ENCODE measurements at regions not wholly inside any gene's neighbourhood (a gene's known extent, or its start where the extent isn't known, plus 50 kb on each side); places are given as distances from the start of the nearest gene placed in this dataset.

GRCh38 chr3:194806991-194807630, 121.4 kb downstream of the FAM43A start:
- no peak overlapping the region for H3K27ac ChIP-seq
- H3K4me3 ChIP-seq, result no peak overlapping the region
- H3K4me1 ChIP-seq (replicated peaks), result no peaks in the 10 kb centered on the region
- no peak for DNase-seq (ENCODE audit: low spot score)
- no peaks in the 10 kb centered on the region for H3K27me3 ChIP-seq (replicated peaks; ENCODE audit: insufficient read depth)
- WGBS, result 85% methylated on average over 10 of the region's 10 CpGs
- TF ChIP-seq POLR2AphosphoS5 (IDR thresholded peaks at IDR 0.05) (no peak), CTCF (IDR thresholded peaks at IDR 0.05) (no peak), POLR2A (IDR thresholded peaks at IDR 0.05) (no peak)
- intact Hi-C loops (cut with DNase I), result no loop called here
- no peaks in the 10 kb centered on the region for H3K36me3 ChIP-seq
- no peaks in the 10 kb centered on the region for H3K9me3 ChIP-seq

GRCh38 chr3:194808640-194809097, 123.0 kb downstream of the FAM43A start:
- 89% methylated on average over 3 of the region's 3 CpGs for WGBS
- Histone ChIP-seq H3K4me3 (no peak overlapping the region), H3K36me3 (no peaks in the 10 kb centered on the region), H3K4me1 (replicated peaks) (no peaks in the 10 kb centered on the region), H3K9me3 (no peaks in the 10 kb centered on the region), H3K27me3 (replicated peaks; ENCODE audit: insufficient read depth) (no peaks in the 10 kb centered on the region), H3K27ac (no peak overlapping the region)
- intact Hi-C loops (cut with DNase I), result no loop called here
- no peak for DNase-seq (ENCODE audit: low spot score)
- TF ChIP-seq POLR2AphosphoS5 (IDR thresholded peaks at IDR 0.05), result no peak
- TF ChIP-seq CTCF (IDR thresholded peaks at IDR 0.05), result no peak
- TF ChIP-seq POLR2A (IDR thresholded peaks at IDR 0.05), result no peak

- no peak overlapping the region for H3K4me3 ChIP-seq
- H3K9me3 ChIP-seq, result no peaks in the 10 kb centered on the region
- intact Hi-C loops (cut with DNase I), result no loop called here
- TF ChIP-seq POLR2AphosphoS5 (IDR thresholded peaks at IDR 0.05), result no peak
- TF ChIP-seq POLR2A (IDR thresholded peaks at IDR 0.05), result no peak
- TF ChIP-seq CTCF (IDR thresholded peaks at IDR 0.05), result no peak
- H3K27ac ChIP-seq, result no peak overlapping the region
- no peaks in the 10 kb centered on the region for H3K36me3 ChIP-seq
- DNase-seq (ENCODE audit: low spot score), result no peak
- H3K4me1 ChIP-seq (replicated peaks), result no peaks in the 10 kb centered on the region
- H3K27me3 ChIP-seq (replicated peaks; ENCODE audit: insufficient read depth), result no peaks in the 10 kb centered on the region
- WGBS, result 93% methylated on average over 6 of the region's 6 CpGs
Observed at GRCh38 chr3:194809382-194809781, 123.7 kb downstream of the FAM43A start.

GRCh38 chr3:194810076-194810475, 124.4 kb downstream of the FAM43A start:
- TF ChIP-seq POLR2A (IDR thresholded peaks at IDR 0.05), result no peak
- Histone ChIP-seq H3K9me3 (no peaks in the 10 kb centered on the region), H3K27ac (no peak overlapping the region), H3K4me3 (no peak overlapping the region), H3K4me1 (replicated peaks) (no peaks in the 10 kb centered on the region), H3K36me3 (no peaks in the 10 kb centered on the region), H3K27me3 (replicated peaks; ENCODE audit: insufficient read depth) (no peaks in the 10 kb centered on the region)
- DNase-seq (ENCODE audit: low spot score), result no peak
- intact Hi-C loops (cut with DNase I), result no loop called here
- 87% methylated on average over 4 of the region's 4 CpGs for WGBS

GRCh38 chr3:194811118-194811517, 125.4 kb downstream of the FAM43A start:
- intact Hi-C loops (cut with DNase I), result no loop called here
- no peaks in the 10 kb centered on the region for H3K9me3 ChIP-seq
- H3K27ac ChIP-seq, result no peak overlapping the region
- no peaks in the 10 kb centered on the region for H3K4me1 ChIP-seq (replicated peaks)
- DNase-seq (ENCODE audit: low spot score), result no peak
- 82% methylated on average over 9 of the region's 9 CpGs for WGBS
- H3K4me3 ChIP-seq, result no peak overlapping the region
- H3K27me3 ChIP-seq (replicated peaks; ENCODE audit: insufficient read depth), result no peaks in the 10 kb centered on the region
- H3K36me3 ChIP-seq, result no peaks in the 10 kb centered on the region
- TF ChIP-seq POLR2AphosphoS5 (IDR thresholded peaks at IDR 0.05), result no peak

GRCh38 chr3:194812176-194812575, 126.5 kb downstream of the FAM43A start:
- Histone ChIP-seq H3K27me3 (replicated peaks; ENCODE audit: insufficient read depth) (no peaks in the 10 kb centered on the region), H3K36me3 (no peaks in the 10 kb centered on the region), H3K27ac (no peak overlapping the region), H3K4me1 (replicated peaks) (no peaks in the 10 kb centered on the region), H3K9me3 (no peaks in the 10 kb centered on the region), H3K4me3 (no peak overlapping the region)
- 90% methylated on average over 10 of the region's 10 CpGs for WGBS
- DNase-seq (ENCODE audit: low spot score), result no peak
- intact Hi-C loops (cut with DNase I), result no loop called here
- TF ChIP-seq POLR2AphosphoS5 (IDR thresholded peaks at IDR 0.05) (no peak), POLR2A (IDR thresholded peaks at IDR 0.05) (no peak), CTCF (IDR thresholded peaks at IDR 0.05) (no peak)

Measured in prostate gland (tissue), 2 donors.